K562 (cell line): ENCODE measurements at regions not wholly inside any gene's neighbourhood (a gene's known extent, or its start where the extent isn't known, plus 50 kb on each side); places are given as distances from the start of the nearest gene placed in this dataset.

ENCODE experiments used
- ATAC-seq: fragments of 200-7000 bp; cut with Tn5 transposase; 3 replicates; pipeline ENCODE4 v1.9.1; 2020; ENCODE audit warnings: moderate library complexity
- BruUV-seq: library from RNA; stranded (reverse); fragments of 400-500 nt; replicated peaks from 2 replicates; lab custom pipeline; 2021; lab: Mats Ljungman, UMichigan
- CTCF ChIA-PET: fragments of 300-600 bp; formaldehyde crosslinking; extraction: SDS; loops from one replicate; lab custom pipeline; 2021; ENCODE audit warnings: low intra/inter-chr PET ratio; lab: Yijun Ruan, JAX
- POLR2A ChIA-PET: fragments of 300-600, 350-650 bp; sonication (Branson Sonifier 250); formaldehyde crosslinking; extraction: SDS; loops from one replicate; lab custom pipeline; 2021; ENCODE audit warnings: antibody characterized with exemption, inconsistent platforms; lab: Yijun Ruan, JAX
- DNase-seq, 4 experiments: peaks; one replicate each; pipeline versions ENCODE4 v3.0.0 to v3.0.0-alpha.2; 2011 to 2018; ENCODE audit warnings: low spot score in 3 of 4, mixed read lengths in 3 of 4; ENCODE audit errors: extremely low read depth in 1 of 4
- FAIRE-seq: peaks from 2 replicates; lab custom pipeline; 2011; peaks lifted over from hg19 to GRCh38; lab: Jason Lieb, UNC
- H2AFZ ChIP-seq: 2 replicates; pipeline ENCODE4 v1.6.0; 2011; ENCODE audit warnings: low read depth, low read length, control low read depth, inconsistent platforms
- H3K27ac ChIP-seq: fragments of 200-600 bp; 3 replicates; pipeline ENCODE4 v1.8.0; 2011; ENCODE audit warnings: low read depth, mild to moderate bottlenecking, control low read depth, inconsistent platforms, low read length, moderate library complexity, mixed read lengths; ENCODE audit errors: extremely low read depth
- H3K27me3 ChIP-seq, 2 experiments: fragments of 300-600 bp in 1 of 2; 2 replicates in 1 of 2; 3 replicates in 1 of 2; pipeline versions ENCODE4 v1.6.0 to v1.8.0; 2011; ENCODE audit warnings: inconsistent platforms in 2 of 2, low read length in 2 of 2, mild to moderate bottlenecking in 1 of 2, mixed read lengths in 1 of 2, moderate library complexity in 1 of 2; ENCODE audit not compliant: control insufficient read depth in 2 of 2, insufficient read depth in 2 of 2
- H3K36me3 ChIP-seq: fragments of 300-600 bp; 3 replicates; pipeline ENCODE4 v1.8.0; 2011; ENCODE audit warnings: mild to moderate bottlenecking, low read length, inconsistent platforms; ENCODE audit not compliant: control insufficient read depth, insufficient read depth
- H3K4me1 ChIP-seq, 2 experiments: fragments of 200-600 bp in 1 of 2; replicated peaks in 1 of 2; 2 replicates in 1 of 2; 3 replicates in 1 of 2; pipeline versions ENCODE4 v1.5.1 to v1.8.0; 2011; ENCODE audit warnings: inconsistent platforms in 2 of 2, low read length in 2 of 2, mild to moderate bottlenecking in 1 of 2, mixed read lengths in 1 of 2, moderate library complexity in 1 of 2; ENCODE audit not compliant: control insufficient read depth in 2 of 2, insufficient read depth in 2 of 2
- H3K4me2 ChIP-seq: 2 replicates; pipeline ENCODE4 v1.6.1; 2011; ENCODE audit warnings: low read length, control low read depth, inconsistent platforms, mixed read lengths; ENCODE audit not compliant: insufficient read depth
- H3K4me3 ChIP-seq: fragments of 200-600 bp; sonication (generic), shearing (Covaris generic); 2 replicates; pipeline ENCODE4 v1.5.1; 2016; ENCODE audit warnings: control low read depth, inconsistent platforms
- H3K79me2 ChIP-seq: fragments of 200-600 bp; 3 replicates; pipeline ENCODE4 v1.8.0; 2011; ENCODE audit warnings: low read length, inconsistent platforms; ENCODE audit not compliant: control insufficient read depth, insufficient read depth
- H3K9ac ChIP-seq, 2 experiments: 2 replicates each; pipeline versions ENCODE4 v1.6.0 to v1.6.1; 2011; ENCODE audit warnings: low read depth in 2 of 2, low read length in 2 of 2, control low read depth in 1 of 2, inconsistent platforms in 1 of 2, mild to moderate bottlenecking in 1 of 2, mixed read lengths in 1 of 2; ENCODE audit not compliant: insufficient read depth in 1 of 2
- H3K9me1 ChIP-seq: one replicate; pipeline ENCODE4 v1.6.0; 2011; ENCODE audit warnings: inconsistent platforms, mild to moderate bottlenecking, low read length, moderate library complexity; ENCODE audit not compliant: control insufficient read depth, insufficient read depth
- H3K9me3 ChIP-seq: replicated peaks from 2 replicates; pipeline ENCODE4 v1.5.1; 2011; ENCODE audit warnings: low read depth, low read length, inconsistent platforms; ENCODE audit not compliant: control insufficient read depth, insufficient read depth
- H4K20me1 ChIP-seq: replicated peaks from 2 replicates; pipeline ENCODE4 v1.6.1; 2011; ENCODE audit warnings: low read length, inconsistent platforms, mixed read lengths; ENCODE audit not compliant: control insufficient read depth, insufficient read depth
- CBX5 ChIP-seq: IDR thresholded peaks from 2 replicates; pipeline ENCODE4 v1.6.1; 2014; ENCODE audit warnings: low read depth, borderline replicate concordance
- CXXC5 ChIP-seq: fragments of 250-450 bp; sonication (Bioruptor Pico); IDR thresholded peaks from 2 replicates; pipeline ENCODE4 v1.8.0; 2022; ENCODE audit warnings: inconsistent platforms, mild to moderate bottlenecking, moderate library complexity
- FOXA1 ChIP-seq: fragments of 450-650 bp; IDR thresholded peaks from 2 replicates; pipeline ENCODE4 v1.6.1; 2016; ENCODE audit warnings: mild to moderate bottlenecking, borderline replicate concordance
- FOXP1 ChIP-seq: sonication (generic); formaldehyde crosslinking; IDR thresholded peaks from 2 replicates; pipeline ENCODE4 v1.8.0; 2022; ENCODE audit warnings: mild to moderate bottlenecking, missing genetic modification reagents
- HLTF ChIP-seq: fragments of 450-650 bp; IDR thresholded peaks from 2 replicates; pipeline ENCODE4 v1.6.1; 2016
- MTA2 ChIP-seq: fragments of 450-650 bp; IDR thresholded peaks from 2 replicates; pipeline ENCODE4 v1.6.1; 2016; ENCODE audit warnings: low read depth
- POLR2AphosphoS2 ChIP-seq: IDR thresholded peaks from 2 replicates; pipeline ENCODE4 v1.6.1; 2012; ENCODE audit warnings: low read length, improper control_type of control experiment
- SMARCA4 ChIP-seq: fragments of 450-650 bp; IDR thresholded peaks from 2 replicates; pipeline ENCODE4 v1.6.1; 2016
- SREBF1 ChIP-seq: fragments of 150-350 bp; IDR thresholded peaks from 2 replicates; pipeline ENCODE4 v1.6.1; 2014; ENCODE audit warnings: antibody characterized with exemption, low read depth, low read length, borderline replicate concordance
- SRSF7 ChIP-seq: fragments of 200-400 bp; formaldehyde crosslinking; optimal IDR thresholded peaks from 2 replicates; pipeline ENCODE3; 2017; ENCODE audit warnings: mild to moderate bottlenecking, low read depth, low read length
- TEAD2 ChIP-seq: fragments of 450-650 bp; IDR thresholded peaks from 2 replicates; pipeline ENCODE4 v1.6.1; 2016; ENCODE audit warnings: missing genetic modification characterization, control low read depth, missing compliant biosample characterization
- TRIM24 ChIP-seq, 2 experiments: fragments of 450-650 bp; IDR thresholded peaks; 2 replicates each; pipeline ENCODE4 v1.6.1; 2016
- XRCC3 ChIP-seq: fragments of 450-650 bp; IDR thresholded peaks from 2 replicates; pipeline ENCODE4 v1.6.1; 2017; ENCODE audit warnings: mild to moderate bottlenecking, moderate library complexity
- ZC3H11A ChIP-seq: IDR thresholded peaks from 2 replicates; pipeline ENCODE4 v1.6.1; 2012; ENCODE audit warnings: low read depth, low read length, improper control_type of control experiment
- ZNF165 ChIP-seq: fragments of 250-450 bp; sonication (Bioruptor Pico); IDR thresholded peaks from 2 replicates; pipeline ENCODE4 v1.4.0; 2020; ENCODE audit warnings: borderline replicate concordance
- ZNF3 ChIP-seq: fragments of 250-450 bp; sonication (Bioruptor Pico); IDR thresholded peaks from 2 replicates; pipeline ENCODE4 v1.5.0; 2021; ENCODE audit warnings: mild to moderate bottlenecking, moderate library complexity
- ZNF766 ChIP-seq: fragments of 200-800 bp; sonication (Bioruptor generic); conservative IDR thresholded peaks from 2 replicates; pipeline ENCODE4 v1.6.1; 2016; ENCODE audit warnings: missing genetic modification characterization, missing compliant biosample characterization
- WGBS: fragments of 100-300 bp; shearing (Covaris generic); methylation state at CpG from one replicate; pipeline ENCODE4 v1.1.6; 2016; ENCODE audit warnings: low coverage, mixed read lengths; ENCODE audit not compliant: insufficient coverage; ENCODE audit errors: missing lambda C conversion rate; 5-methylcytosine and 5-hydroxymethylcytosine counted together
- in situ Hi-C: fragments of 300-500 bp; cut with MboI; formaldehyde crosslinking; loops from 4 replicates; pipeline ENCODE4 v1.15.0; 2018; ENCODE audit warnings: inconsistent platforms, mixed read lengths
- intact Hi-C: fragments of 100-400 bp; cut with micrococcal nuclease; formaldehyde crosslinking; loops from 2 replicates; pipeline ENCODE4 v1.14.2; 2022
- TF ChIP-seq, protein P1 (sequence below): sonication (generic); formaldehyde crosslinking; IDR thresholded peaks from 2 replicates; pipeline ENCODE4 v1.8.1; 2022; ENCODE audit warnings: missing genetic modification reagents

GRCh38 chr2:833180-833579, 117.5 kb upstream of the SNTG2 start:
- Histone ChIP-seq H3K9me1 (no peaks in the 10 kb centered on the region), H3K9ac (no peak overlapping the region), H4K20me1 (no peaks in the 10 kb centered on the region), H3K36me3 (no peaks in the 10 kb centered on the region), H3K4me1 (no peaks in the 10 kb centered on the region), H3K27ac (no peak overlapping the region), H3K4me2 (no peak overlapping the region), H3K9me3 (no peaks in the 10 kb centered on the region), H3K4me3 (no peak overlapping the region)
- in situ Hi-C loops: no loop called here
- WGBS: 0% methylated on average over 5 of the region's 5 CpGs
- FAIRE-seq: no peak
- no peak for TF ChIP-seq XRCC3
- no peak for TF ChIP-seq TEAD2 (tag)
- no peak for TF ChIP-seq FOXP1 (CRISPR knock-in tag)
- no peak for TF ChIP-seq SRSF7
- TF ChIP-seq ZNF165 (CRISPR knock-in tag): no peak
- no peak for TF ChIP-seq CBX5
- no peak for TF ChIP-seq TRIM24 (IDR thresholded peaks at IDR 0.05)
- TF ChIP-seq SREBF1: no peak
- TF ChIP-seq HLTF: no peak
- no peak for TF ChIP-seq FOXA1
- no peak for TF ChIP-seq ZC3H11A
- TF ChIP-seq, protein P1, sequence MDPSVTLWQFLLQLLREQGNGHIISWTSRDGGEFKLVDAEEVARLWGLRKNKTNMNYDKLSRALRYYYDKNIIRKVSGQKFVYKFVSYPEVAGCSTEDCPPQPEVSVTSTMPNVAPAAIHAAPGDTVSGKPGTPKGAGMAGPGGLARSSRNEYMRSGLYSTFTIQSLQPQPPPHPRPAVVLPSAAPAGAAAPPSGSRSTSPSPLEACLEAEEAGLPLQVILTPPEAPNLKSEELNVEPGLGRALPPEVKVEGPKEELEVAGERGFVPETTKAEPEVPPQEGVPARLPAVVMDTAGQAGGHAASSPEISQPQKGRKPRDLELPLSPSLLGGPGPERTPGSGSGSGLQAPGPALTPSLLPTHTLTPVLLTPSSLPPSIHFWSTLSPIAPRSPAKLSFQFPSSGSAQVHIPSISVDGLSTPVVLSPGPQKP (CRISPR knock-in tag): no peak
- TF ChIP-seq POLR2AphosphoS2: no peak
- TF ChIP-seq ZNF766 (CRISPR knock-in tag): no peak
- TF ChIP-seq MTA2: no peak
- TF ChIP-seq ZNF3 (CRISPR knock-in tag): no peak
- no peak for TF ChIP-seq CXXC5 (CRISPR knock-in tag)
- TF ChIP-seq SMARCA4: no peak
- TF ChIP-seq, all 486 proteins: peak for 0
- DNase-seq (no peak), ATAC-seq (no peak)
- no TSS peak for BruUV-seq
- no peak overlapping the region for H2AFZ ChIP-seq
- ChIA-PET CTCF (no interaction called here), POLR2A (no interaction called here)
- no peaks in the 10 kb centered on the region for H3K79me2 ChIP-seq
- intact Hi-C loops: no loop called here
- peaks cover 6 to 32% of the 10 kb centered on the region in 2 experiments; a peak in 4 of 5 replicates for H3K27me3 ChIP-seq
